Gastroesophageal sphincter (tissue), 3 donors: ENCODE measurements at regions not wholly inside any gene's neighbourhood (a gene's known extent, or its start where the extent isn't known, plus 50 kb on each side); places are given as distances from the start of the nearest gene placed in this dataset.

Experiments used
- CTCF ChIP-seq, 4 experiments: fragments of 200-600 bp in 2 of 4; fragments of 450-650 bp in 2 of 4; sonication (generic) in 1 of 4; IDR thresholded peaks; one replicate each; pipeline ENCODE4 v1.5.1; 2017 to 2019; ENCODE audit warnings: antibody characterized with exemption in 4 of 4, mild to moderate bottlenecking in 2 of 4, moderate library complexity in 2 of 4
- EP300 ChIP-seq: sonication (generic); formaldehyde crosslinking; IDR thresholded peaks from one replicate; pipeline ENCODE4 v1.6.1; 2017; ENCODE audit warnings: antibody characterized with exemption, mild to moderate bottlenecking
- POLR2A ChIP-seq, 2 donors: fragments of 450-650 bp; IDR thresholded peaks; one replicate each; pipeline ENCODE4 v1.6.1; 2017; ENCODE audit warnings: antibody characterized with exemption in 2 of 2, mild to moderate bottlenecking in 2 of 2, moderate library complexity in 1 of 2
- POLR2AphosphoS5 ChIP-seq: sonication (generic); formaldehyde crosslinking; IDR thresholded peaks from one replicate; pipeline ENCODE4 v1.6.1; 2017; ENCODE audit warnings: antibody characterized with exemption

- no peak for TF ChIP-seq CTCF (IDR thresholded peaks at IDR 0.05)
- TF ChIP-seq POLR2A (IDR thresholded peaks at IDR 0.05), result no peak
- no peak for TF ChIP-seq EP300
- no peak for TF ChIP-seq POLR2AphosphoS5
These were observed 289.6 kb downstream of the ANXA1 start for GRCh38 chr9:73441223-73441622.
